H1 (cell line): ENCODE measurements at regions not wholly inside any gene's neighbourhood (a gene's known extent, or its start where the extent isn't known, plus 50 kb on each side); places are given as distances from the start of the nearest gene placed in this dataset.

Source experiments
- CBX5 ChIP-seq: fragments of 300-800, 300-1000 bp; sonication (generic); IDR thresholded peaks from 2 replicates; pipeline ENCODE4 v1.7.1; 2016; ENCODE audit warnings: antibody characterized with exemption, low read length, low read depth
- CBX8 ChIP-seq: fragments of 300-800, 300-1000 bp; sonication (generic); IDR thresholded peaks from 2 replicates; pipeline ENCODE4 v1.7.1; 2016; ENCODE audit warnings: low read depth, low read length, borderline replicate concordance
- CHD7 ChIP-seq: fragments of 300-600 bp; sonication (generic); IDR thresholded peaks from 2 replicates; pipeline ENCODE4 v1.7.1; 2012; ENCODE audit warnings: low read length, moderate library complexity, mild to moderate bottlenecking, inconsistent platforms; ENCODE audit not compliant: insufficient replicate concordance
- CTBP2 ChIP-seq: IDR thresholded peaks from 2 replicates; pipeline ENCODE4 v1.7.0; 2011; ENCODE audit warnings: borderline replicate concordance, mild to moderate bottlenecking, moderate library complexity, mixed read lengths, low read length; ENCODE audit not compliant: insufficient read depth, insufficient read length
- E2F6 ChIP-seq: IDR thresholded peaks from 2 replicates; pipeline ENCODE4 v1.6.1; 2012; ENCODE audit warnings: inconsistent platforms
- EZH2 ChIP-seq: fragments of 200-600 bp; sonication (generic); IDR thresholded peaks from 2 replicates; pipeline ENCODE4 v1.7.1; 2012; ENCODE audit warnings: low read depth, mild to moderate bottlenecking, moderate library complexity, low read length, inconsistent platforms; ENCODE audit not compliant: severe bottlenecking
- POU5F1 ChIP-seq: IDR thresholded peaks from 2 replicates; pipeline ENCODE4 v1.6.1; 2011; ENCODE audit warnings: low read depth, mild to moderate bottlenecking, low read length, moderate library complexity
- SIN3A ChIP-seq, 2 experiments: IDR thresholded peaks in 1 of 2; conservative IDR thresholded peaks in 1 of 2; 2 replicates each; pipeline ENCODE4 v1.6.1; 2011 to 2012; ENCODE audit warnings: low read length in 2 of 2, improper control_type of control experiment in 1 of 2, low read depth in 1 of 2, mild to moderate bottlenecking in 1 of 2

GRCh38 chr4:152050106-152050505, 289.3 kb upstream of the GATB start (continued):
- no peak for TF ChIP-seq E2F6
- no peak for TF ChIP-seq POU5F1
- no peak for TF ChIP-seq CBX5
- no peak for TF ChIP-seq CHD7
- TF ChIP-seq EZH2, result no peak
- TF ChIP-seq SIN3A (conservative IDR thresholded peaks at IDR 0.05 in 1 of 2, IDR thresholded peaks at IDR 0.05 in 1 of 2; ENCODE audit: low read depth in 1 of 2, low read length in 2 of 2), result no peak
- TF ChIP-seq CTBP2, result no peak
- TF ChIP-seq CBX8, result no peak
